ENCODE measurements at regions not wholly inside any gene's neighbourhood (a gene's known extent, or its start where the extent isn't known, plus 50 kb on each side); places are given as distances from the start of the nearest gene placed in this dataset.

- H3K4me1 ChIP-seq (ENCODE audit: control insufficient read depth, insufficient read depth, low read length): no peaks in the 10 kb centered on the region
- TF ChIP-seq BCL11A (tag by site-specific recombination; IDR thresholded peaks at IDR 0.05; ENCODE audit: low read depth): no peak
- TF ChIP-seq KLF16 (tag by site-specific recombination; IDR thresholded peaks at IDR 0.05): no peak
- no peak for TF ChIP-seq ZNF670 (tag by site-specific recombination; IDR thresholded peaks at IDR 0.05; ENCODE audit: low read depth)
- no peak for TF ChIP-seq ZBTB49 (tag by site-specific recombination; IDR thresholded peaks at IDR 0.05; ENCODE audit: low read depth)
- no peak for TF ChIP-seq REPIN1 (tag by site-specific recombination; IDR thresholded peaks at IDR 0.05; ENCODE audit: low read depth)
- no peak for TF ChIP-seq ZNF510 (tag by site-specific recombination; IDR thresholded peaks at IDR 0.05; ENCODE audit: insufficient replicate concordance)
- no peak for TF ChIP-seq ZBTB10 (tag by site-specific recombination; IDR thresholded peaks at IDR 0.05)
- TF ChIP-seq, protein P1, sequence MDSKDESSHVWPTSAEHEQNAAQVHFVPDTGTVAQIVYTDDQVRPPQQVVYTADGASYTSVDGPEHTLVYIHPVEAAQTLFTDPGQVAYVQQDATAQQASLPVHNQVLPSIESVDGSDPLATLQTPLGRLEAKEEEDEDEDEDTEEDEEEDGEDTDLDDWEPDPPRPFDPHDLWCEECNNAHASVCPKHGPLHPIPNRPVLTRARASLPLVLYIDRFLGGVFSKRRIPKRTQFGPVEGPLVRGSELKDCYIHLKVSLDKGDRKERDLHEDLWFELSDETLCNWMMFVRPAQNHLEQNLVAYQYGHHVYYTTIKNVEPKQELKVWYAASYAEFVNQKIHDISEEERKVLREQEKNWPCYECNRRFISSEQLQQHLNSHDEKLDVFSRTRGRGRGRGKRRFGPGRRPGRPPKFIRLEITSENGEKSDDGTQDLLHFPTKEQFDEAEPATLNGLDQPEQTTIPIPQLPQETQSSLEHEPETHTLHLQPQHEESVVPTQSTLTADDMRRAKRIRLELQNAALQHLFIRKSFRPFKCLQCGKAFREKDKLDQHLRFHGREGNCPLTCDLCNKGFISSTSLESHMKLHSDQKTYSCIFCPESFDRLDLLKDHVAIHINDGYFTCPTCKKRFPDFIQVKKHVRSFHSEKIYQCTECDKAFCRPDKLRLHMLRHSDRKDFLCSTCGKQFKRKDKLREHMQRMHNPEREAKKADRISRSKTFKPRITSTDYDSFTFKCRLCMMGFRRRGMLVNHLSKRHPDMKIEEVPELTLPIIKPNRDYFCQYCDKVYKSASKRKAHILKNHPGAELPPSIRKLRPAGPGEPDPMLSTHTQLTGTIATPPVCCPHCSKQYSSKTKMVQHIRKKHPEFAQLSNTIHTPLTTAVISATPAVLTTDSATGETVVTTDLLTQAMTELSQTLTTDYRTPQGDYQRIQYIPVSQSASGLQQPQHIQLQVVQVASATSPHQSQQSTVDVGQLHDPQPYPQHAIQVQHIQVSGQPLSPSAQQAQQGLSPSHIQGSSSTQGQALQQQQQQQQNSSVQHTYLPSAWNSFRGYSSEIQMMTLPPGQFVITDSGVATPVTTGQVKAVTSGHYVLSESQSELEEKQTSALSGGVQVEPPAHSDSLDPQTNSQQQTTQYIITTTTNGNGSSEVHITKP (tag by site-specific recombination; IDR thresholded peaks at IDR 0.05): no peak
- TF ChIP-seq ZNF521 (tag by site-specific recombination; IDR thresholded peaks at IDR 0.05): no peak
- TF ChIP-seq ZNF10 (tag by site-specific recombination; IDR thresholded peaks at IDR 0.05): no peak
- TF ChIP-seq ZNF555 (tag by site-specific recombination; conservative IDR thresholded peaks at IDR 0.05): no peak
- TF ChIP-seq ZNF585B (tag by site-specific recombination; IDR thresholded peaks at IDR 0.05): no peak
- no peak for TF ChIP-seq YY1 (tag by site-specific recombination; IDR thresholded peaks at IDR 0.05)
- CTCF ChIA-PET: no interaction called here
- H3K36me3 ChIP-seq (ENCODE audit: control insufficient read depth in 2 of 2, insufficient read depth in 1 of 2, low read length in 2 of 2): no peaks in the 10 kb centered on the region
- POLR2A ChIA-PET: no interaction called here
- H3K4me3 ChIP-seq (ENCODE audit: low read depth, low read length): no peak overlapping the region
- no peak overlapping the region for H3K27ac ChIP-seq (ENCODE audit: extremely low read depth, low read depth, low read length)
- H3K9me3 ChIP-seq (ENCODE audit: control insufficient read depth, insufficient read depth, low read depth, low read length): no peaks in the 10 kb centered on the region
Observed at GRCh38 chr13:58574791-58575190, 943.2 kb downstream of the PCDH17 start.

- H3K36me3 ChIP-seq (ENCODE audit: control insufficient read depth in 2 of 2, insufficient read depth in 1 of 2, low read length in 2 of 2): no peaks in the 10 kb centered on the region
- TF ChIP-seq GLI4 (tag by site-specific recombination; IDR thresholded peaks at IDR 0.05) (no peak), ZNF776 (tag by site-specific recombination; IDR thresholded peaks at IDR 0.05; ENCODE audit: borderline replicate concordance) (no peak), ZBTB17 (tag by site-specific recombination; IDR thresholded peaks at IDR 0.05) (no peak), ZEB2 (tag by site-specific recombination; IDR thresholded peaks at IDR 0.05) (no peak), PRDM1 (tag by site-specific recombination; IDR thresholded peaks at IDR 0.05) (no peak), ZNF544 (tag by site-specific recombination; IDR thresholded peaks at IDR 0.05) (no peak), ZNF777 (tag by site-specific recombination; IDR thresholded peaks at IDR 0.05; ENCODE audit: borderline replicate concordance) (no peak), ZNF324 (tag by site-specific recombination; IDR thresholded peaks at IDR 0.05) (no peak), ZNF133 (tag by site-specific recombination; IDR thresholded peaks at IDR 0.05) (no peak), ZNF473 (tag by site-specific recombination; IDR thresholded peaks at IDR 0.05) (no peak), ZBTB1 (tag by site-specific recombination; IDR thresholded peaks at IDR 0.05) (no peak), WT1 (tag by site-specific recombination; IDR thresholded peaks at IDR 0.05) (no peak), HOXD13 (CRISPR knock-in tag; IDR thresholded peaks at IDR 0.05; ENCODE audit: borderline replicate concordance) (no peak), ZNF571 (tag by site-specific recombination; IDR thresholded peaks at IDR 0.05) (no peak)
- POLR2A ChIA-PET: no interaction called here
- CTCF ChIA-PET: no interaction called here
- H3K9me3 ChIP-seq (ENCODE audit: control insufficient read depth, insufficient read depth, low read depth, low read length): no peaks in the 10 kb centered on the region
- no peaks in the 10 kb centered on the region for H3K4me1 ChIP-seq (ENCODE audit: control insufficient read depth, insufficient read depth, low read length)
- no peak overlapping the region for H3K27ac ChIP-seq (ENCODE audit: extremely low read depth, low read depth, low read length)
- H3K4me3 ChIP-seq (ENCODE audit: low read depth, low read length): no peak overlapping the region
Observed at GRCh38 chr13:58579468-58579867, 947.9 kb downstream of the PCDH17 start.

Data from HEK293 (cell line).